ENCODE measurements at regions not wholly inside any gene's neighbourhood (a gene's known extent, or its start where the extent isn't known, plus 50 kb on each side); places are given as distances from the start of the nearest gene placed in this dataset.

- Histone ChIP-seq H3K79me2 (ENCODE audit: control insufficient read depth, insufficient read depth, low read length) (no peaks in the 10 kb centered on the region), H2AK5ac (ENCODE audit: low read length) (no peak overlapping the region), H3K4me2 (ENCODE audit: low read length) (no peak overlapping the region), H3K56ac (ENCODE audit: low read length) (peak overlapping the region; percentile 10), H3K36me3 (ENCODE audit: control insufficient read depth, insufficient read depth, low read length) (no peaks in the 10 kb centered on the region), H3K79me1 (ENCODE audit: low read length) (no peaks in the 10 kb centered on the region), H3K9ac (ENCODE audit: low read length) (no peak overlapping the region), H2BK120ac (ENCODE audit: low read depth, low read length) (no peak overlapping the region), H3K4ac (ENCODE audit: low read depth, low read length) (no peak overlapping the region), H3K27me3 (ENCODE audit: insufficient read depth, low read length, poor library complexity) (no peaks in the 10 kb centered on the region), H2BK15ac (replicated peaks; ENCODE audit: low read depth) (no peak overlapping the region), H3K18ac (ENCODE audit: low read length) (no peak overlapping the region), H2BK5ac (ENCODE audit: low read length) (no peak overlapping the region), H4K5ac (ENCODE audit: low read length) (no peak overlapping the region), H3K27ac (ENCODE audit: low read depth, low read length) (no peak overlapping the region), H3K4me1 (ENCODE audit: control insufficient read depth, low read depth, low read length) (peaks cover 4% of the 10 kb centered on the region), H4K8ac (ENCODE audit: low read depth, low read length) (no peak overlapping the region), H3K23ac (ENCODE audit: low read length) (no peak overlapping the region), H3K4me3 (ENCODE audit: low read length) (no peak overlapping the region)
- WGBS (ENCODE audit: extremely low coverage, insufficient coverage, low lambda C conversion rate), result no CpG with 5 or more reads among the region's 5 CpGs
- DNase-seq, result no peak
Observed at GRCh38 chr1:59058665-59059439, 238.0 kb upstream of the FGGY start.

- H3K27me3 ChIP-seq (ENCODE audit: insufficient read depth, low read length, poor library complexity), result no peaks in the 10 kb centered on the region
- H3K79me2 ChIP-seq (ENCODE audit: control insufficient read depth, insufficient read depth, low read length), result no peaks in the 10 kb centered on the region
- WGBS (ENCODE audit: extremely low coverage, insufficient coverage, low lambda C conversion rate), result no CpG with 5 or more reads among the region's 2 CpGs
- H3K18ac ChIP-seq (ENCODE audit: low read length), result no peak overlapping the region
- no peak overlapping the region for H3K4me3 ChIP-seq (ENCODE audit: low read length)
- H3K56ac ChIP-seq (ENCODE audit: low read length), result no peak overlapping the region
- no peak overlapping the region for H3K27ac ChIP-seq (ENCODE audit: low read depth, low read length)
- H2BK120ac ChIP-seq (ENCODE audit: low read depth, low read length), result no peak overlapping the region
- no peak overlapping the region for H3K9ac ChIP-seq (ENCODE audit: low read length)
- no peak overlapping the region for H3K23ac ChIP-seq (ENCODE audit: low read length)
- H3K4ac ChIP-seq (ENCODE audit: low read depth, low read length), result no peak overlapping the region
- H2BK5ac ChIP-seq (ENCODE audit: low read length), result no peak overlapping the region
- peak; percentile 45 for DNase-seq
- no peak overlapping the region for H2AK5ac ChIP-seq (ENCODE audit: low read length)
- no peak overlapping the region for H4K5ac ChIP-seq (ENCODE audit: low read length)
- no peak overlapping the region for H3K4me2 ChIP-seq (ENCODE audit: low read length)
- no peaks in the 10 kb centered on the region for H3K36me3 ChIP-seq (ENCODE audit: control insufficient read depth, insufficient read depth, low read length)
- no peak overlapping the region for H4K8ac ChIP-seq (ENCODE audit: low read depth, low read length)
- peaks cover 4% of the 10 kb centered on the region for H3K4me1 ChIP-seq (ENCODE audit: control insufficient read depth, low read depth, low read length)
- no peak overlapping the region for H2BK15ac ChIP-seq (replicated peaks; ENCODE audit: low read depth)
- no peaks in the 10 kb centered on the region for H3K79me1 ChIP-seq (ENCODE audit: low read length)
Observed at GRCh38 chr1:59061876-59062275, 235.0 kb upstream of the FGGY start.

GRCh38 chr1:59062743-59063142, 234.2 kb upstream of the FGGY start:
- peak; percentile 70 for DNase-seq
- H3K27ac ChIP-seq (ENCODE audit: low read depth, low read length), result no peak overlapping the region
- no peaks in the 10 kb centered on the region for H3K79me1 ChIP-seq (ENCODE audit: low read length)
- H3K4me2 ChIP-seq (ENCODE audit: low read length), result no peak overlapping the region
- H3K56ac ChIP-seq (ENCODE audit: low read length), result no peak overlapping the region
- no peak overlapping the region for H3K4ac ChIP-seq (ENCODE audit: low read depth, low read length)
- no peak overlapping the region for H3K18ac ChIP-seq (ENCODE audit: low read length)
- H3K27me3 ChIP-seq (ENCODE audit: insufficient read depth, low read length, poor library complexity), result no peaks in the 10 kb centered on the region
- H2AK5ac ChIP-seq (ENCODE audit: low read length), result no peak overlapping the region
- no peak overlapping the region for H2BK120ac ChIP-seq (ENCODE audit: low read depth, low read length)
- no peaks in the 10 kb centered on the region for H3K79me2 ChIP-seq (ENCODE audit: control insufficient read depth, insufficient read depth, low read length)
- H3K4me1 ChIP-seq (ENCODE audit: control insufficient read depth, low read depth, low read length), result peaks cover 2% of the 10 kb centered on the region
- no peak overlapping the region for H3K4me3 ChIP-seq (ENCODE audit: low read length)
- no peak overlapping the region for H4K8ac ChIP-seq (ENCODE audit: low read depth, low read length)
- no peaks in the 10 kb centered on the region for H3K36me3 ChIP-seq (ENCODE audit: control insufficient read depth, insufficient read depth, low read length)
- WGBS (ENCODE audit: extremely low coverage, insufficient coverage, low lambda C conversion rate), result no CpG with 5 or more reads among the region's 5 CpGs
- no peak overlapping the region for H3K23ac ChIP-seq (ENCODE audit: low read length)
- no peak overlapping the region for H3K9ac ChIP-seq (ENCODE audit: low read length)
- H2BK15ac ChIP-seq (replicated peaks; ENCODE audit: low read depth), result no peak overlapping the region
- no peak overlapping the region for H4K5ac ChIP-seq (ENCODE audit: low read length)
- H2BK5ac ChIP-seq (ENCODE audit: low read length), result no peak overlapping the region

- Histone ChIP-seq H3K18ac (ENCODE audit: low read length) (no peak overlapping the region), H3K9ac (ENCODE audit: low read length) (no peak overlapping the region), H3K56ac (ENCODE audit: low read length) (no peak overlapping the region), H3K4me1 (ENCODE audit: control insufficient read depth, low read depth, low read length) (peaks cover 2% of the 10 kb centered on the region), H2BK5ac (ENCODE audit: low read length) (no peak overlapping the region), H3K27me3 (ENCODE audit: insufficient read depth, low read length, poor library complexity) (no peaks in the 10 kb centered on the region), H3K79me2 (ENCODE audit: control insufficient read depth, insufficient read depth, low read length) (no peaks in the 10 kb centered on the region), H4K5ac (ENCODE audit: low read length) (no peak overlapping the region), H3K4ac (ENCODE audit: low read depth, low read length) (no peak overlapping the region), H3K36me3 (ENCODE audit: control insufficient read depth, insufficient read depth, low read length) (no peaks in the 10 kb centered on the region), H3K23ac (ENCODE audit: low read length) (no peak overlapping the region), H4K8ac (ENCODE audit: low read depth, low read length) (no peak overlapping the region), H3K27ac (ENCODE audit: low read depth, low read length) (no peak overlapping the region), H2BK15ac (replicated peaks; ENCODE audit: low read depth) (no peak overlapping the region), H3K79me1 (ENCODE audit: low read length) (no peaks in the 10 kb centered on the region), H2AK5ac (ENCODE audit: low read length) (no peak overlapping the region), H3K4me3 (ENCODE audit: low read length) (no peak overlapping the region), H3K4me2 (ENCODE audit: low read length) (no peak overlapping the region), H2BK120ac (ENCODE audit: low read depth, low read length) (no peak overlapping the region)
- no CpG with 5 or more reads among the region's 3 CpGs for WGBS (ENCODE audit: extremely low coverage, insufficient coverage, low lambda C conversion rate)
- no peak for DNase-seq
Observed at GRCh38 chr1:59063501-59063900, 233.4 kb upstream of the FGGY start.

- Histone ChIP-seq H2BK120ac (ENCODE audit: low read depth, low read length) (no peak overlapping the region), H3K4me1 (ENCODE audit: control insufficient read depth, low read depth, low read length) (peaks cover 2% of the 10 kb centered on the region), H2AK5ac (ENCODE audit: low read length) (no peak overlapping the region), H3K27me3 (ENCODE audit: insufficient read depth, low read length, poor library complexity) (no peaks in the 10 kb centered on the region), H2BK15ac (replicated peaks; ENCODE audit: low read depth) (no peak overlapping the region), H3K23ac (ENCODE audit: low read length) (no peak overlapping the region), H3K4me2 (ENCODE audit: low read length) (no peak overlapping the region), H3K4ac (ENCODE audit: low read depth, low read length) (no peak overlapping the region), H3K4me3 (ENCODE audit: low read length) (no peak overlapping the region), H3K79me1 (ENCODE audit: low read length) (no peaks in the 10 kb centered on the region), H3K79me2 (ENCODE audit: control insufficient read depth, insufficient read depth, low read length) (no peaks in the 10 kb centered on the region), H3K27ac (ENCODE audit: low read depth, low read length) (no peak overlapping the region), H3K18ac (ENCODE audit: low read length) (peak overlapping the region; percentile 45), H3K56ac (ENCODE audit: low read length) (no peak overlapping the region), H2BK5ac (ENCODE audit: low read length) (no peak overlapping the region), H3K9ac (ENCODE audit: low read length) (no peak overlapping the region), H3K36me3 (ENCODE audit: control insufficient read depth, insufficient read depth, low read length) (no peaks in the 10 kb centered on the region), H4K8ac (ENCODE audit: low read depth, low read length) (no peak overlapping the region), H4K5ac (ENCODE audit: low read length) (no peak overlapping the region)
- no peak for DNase-seq
Observed at GRCh38 chr1:59064592-59064991, 232.3 kb upstream of the FGGY start.

- H3K4me2 ChIP-seq (ENCODE audit: low read length), result no peak overlapping the region
- H3K4me3 ChIP-seq (ENCODE audit: low read length), result no peak overlapping the region
- no peak overlapping the region for H2BK120ac ChIP-seq (ENCODE audit: low read depth, low read length)
- H3K27ac ChIP-seq (ENCODE audit: low read depth, low read length), result no peak overlapping the region
- H2BK5ac ChIP-seq (ENCODE audit: low read length), result no peak overlapping the region
- H4K8ac ChIP-seq (ENCODE audit: low read depth, low read length), result no peak overlapping the region
- H3K4me1 ChIP-seq (ENCODE audit: control insufficient read depth, low read depth, low read length), result peaks cover 2% of the 10 kb centered on the region
- no peaks in the 10 kb centered on the region for H3K79me2 ChIP-seq (ENCODE audit: control insufficient read depth, insufficient read depth, low read length)
- no peaks in the 10 kb centered on the region for H3K79me1 ChIP-seq (ENCODE audit: low read length)
- no peak overlapping the region for H2BK15ac ChIP-seq (replicated peaks; ENCODE audit: low read depth)
- no peak overlapping the region for H3K23ac ChIP-seq (ENCODE audit: low read length)
- no peak for DNase-seq
- no peak overlapping the region for H3K18ac ChIP-seq (ENCODE audit: low read length)
- no CpG with 5 or more reads among the region's 2 CpGs for WGBS (ENCODE audit: extremely low coverage, insufficient coverage, low lambda C conversion rate)
- no peak overlapping the region for H3K4ac ChIP-seq (ENCODE audit: low read depth, low read length)
- no peak overlapping the region for H2AK5ac ChIP-seq (ENCODE audit: low read length)
- no peaks in the 10 kb centered on the region for H3K36me3 ChIP-seq (ENCODE audit: control insufficient read depth, insufficient read depth, low read length)
- H3K56ac ChIP-seq (ENCODE audit: low read length), result no peak overlapping the region
- no peak overlapping the region for H4K5ac ChIP-seq (ENCODE audit: low read length)
- H3K9ac ChIP-seq (ENCODE audit: low read length), result no peak overlapping the region
- H3K27me3 ChIP-seq (ENCODE audit: insufficient read depth, low read length, poor library complexity), result peaks cover under 1% of the 10 kb centered on the region
Observed at GRCh38 chr1:59066236-59066635, 230.7 kb upstream of the FGGY start.

Data from mesendoderm (in vitro differentiated cells).